A673 (cell line): ENCODE measurements at regions not wholly inside any gene's neighbourhood (a gene's known extent, or its start where the extent isn't known, plus 50 kb on each side); places are given as distances from the start of the nearest gene placed in this dataset.

Experiments used
- CTCF ChIP-seq: fragments of 300-800, 200-600 bp; sonication (generic); conservative IDR thresholded peaks from 2 replicates; pipeline ENCODE4 v1.5.1; 2017; ENCODE audit warnings: low read depth, mild to moderate bottlenecking, antibody characterized with exemption, low read length, moderate library complexity, mixed read lengths
- EZH2 ChIP-seq: fragments of 200-600 bp; sonication (generic); IDR thresholded peaks from 2 replicates; pipeline ENCODE4 v1.6.1; 2017; ENCODE audit warnings: borderline replicate concordance, low read depth, mild to moderate bottlenecking, mixed read lengths, antibody characterized with exemption, low read length; ENCODE audit not compliant: poor library complexity, severe bottlenecking

DNA sequence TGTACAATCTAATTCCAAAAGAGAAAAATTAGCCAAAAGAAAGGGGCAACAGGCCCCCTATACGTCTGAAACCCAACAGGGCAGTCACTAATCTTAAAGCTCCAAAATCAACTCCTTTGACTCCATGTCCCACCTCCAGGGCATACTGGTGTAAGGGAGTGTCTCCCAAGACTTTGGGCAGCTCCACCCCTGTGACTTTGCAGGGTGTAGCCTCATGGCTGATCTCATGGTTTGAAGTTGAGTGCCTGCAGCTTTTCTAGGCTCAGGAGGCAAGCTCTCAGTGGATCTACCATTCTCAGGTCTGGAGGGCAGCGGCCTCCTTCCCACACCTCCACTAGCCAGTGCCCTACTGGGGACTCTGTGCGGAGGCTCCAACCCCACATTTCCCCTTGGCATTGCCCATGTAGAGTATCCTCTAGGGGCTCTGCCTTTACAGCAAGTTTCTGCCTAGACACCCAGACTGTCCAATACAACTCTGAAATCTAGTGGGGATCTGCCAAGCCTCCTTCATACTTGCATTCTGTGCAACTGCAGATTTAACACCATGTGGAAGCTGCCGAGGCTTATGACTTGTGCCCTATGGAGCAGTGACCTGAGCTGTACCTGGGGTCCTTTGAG lies 94.5 kb downstream of the TRIM29 start:
- TF ChIP-seq CTCF: no peak
- no peak for TF ChIP-seq EZH2
